ENCODE measurements at regions not wholly inside any gene's neighbourhood (a gene's known extent, or its start where the extent isn't known, plus 50 kb on each side); places are given as distances from the start of the nearest gene placed in this dataset.

DNA sequence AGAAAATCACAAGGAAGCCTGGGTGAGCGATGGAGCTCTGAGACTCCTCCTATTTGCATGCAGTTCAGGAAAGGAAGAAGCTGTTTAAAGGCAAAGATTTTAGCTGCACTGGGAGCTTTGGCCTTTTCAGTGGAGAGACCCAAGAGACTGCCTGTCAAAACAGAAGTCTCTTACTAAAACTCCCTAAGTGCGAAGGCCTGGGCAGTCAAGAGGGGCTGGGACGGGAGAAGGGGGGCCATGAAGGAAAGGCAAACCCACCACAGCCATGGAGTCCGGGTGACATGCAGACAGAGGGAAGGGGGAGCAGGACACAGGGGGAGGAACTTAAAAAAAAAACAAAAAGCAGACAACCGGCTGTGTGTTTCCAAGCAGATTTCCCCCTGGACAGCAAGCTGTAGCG is 537.6 kb upstream of the NOX3 start:
- DNase-seq (ENCODE audit: low spot score): no peak

- no peak for DNase-seq (ENCODE audit: low spot score)
These were observed 530.1 kb upstream of the NOX3 start for GRCh38 chr6:155985660-155986138.

DNA sequence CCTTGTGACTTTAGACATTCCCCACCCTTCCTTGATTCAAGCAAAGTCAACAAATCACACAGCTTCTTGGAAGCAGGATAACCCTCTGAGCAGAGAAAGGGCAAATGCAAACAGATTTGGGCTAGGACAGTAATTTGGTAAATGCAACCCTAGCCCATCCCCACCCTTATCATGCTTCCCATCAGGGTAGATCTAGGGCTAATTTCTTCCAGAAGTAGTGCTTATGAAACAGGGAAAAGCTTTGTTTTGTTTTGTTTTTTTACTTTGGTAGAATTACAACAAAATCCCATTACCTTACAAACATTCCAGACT is 525.1 kb upstream of the NOX3 start:
- no peak for DNase-seq (ENCODE audit: low spot score)

- no peak for DNase-seq (ENCODE audit: low spot score)
These were observed 524.6 kb upstream of the NOX3 start for GRCh38 chr6:155980014-155980767.

DNA sequence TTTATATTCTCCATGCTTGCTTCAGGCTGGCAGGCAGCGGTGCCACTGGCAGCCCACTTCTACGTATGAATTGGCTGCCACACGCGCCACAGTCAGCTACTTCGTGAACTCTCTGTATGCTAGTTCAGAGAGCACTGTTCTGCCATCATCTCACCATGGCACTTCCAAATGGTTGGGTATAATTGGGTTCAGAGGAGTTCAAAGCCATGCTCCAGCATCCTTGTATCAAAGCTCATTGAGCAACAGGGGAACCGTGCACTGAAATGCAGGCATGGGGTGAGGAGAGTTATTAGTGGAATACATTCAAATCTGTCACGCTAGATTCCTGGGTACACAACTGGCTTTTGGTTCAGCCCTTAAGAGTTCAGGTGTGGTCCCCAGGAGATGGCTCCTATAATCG is 519.9 kb upstream of the NOX3 start:
- DNase-seq (ENCODE audit: low spot score): no peak

GRCh38 chr6:155974811-155975323 is 519.2 kb upstream of the NOX3 start:
- no peak for DNase-seq (ENCODE audit: low spot score)

DNA sequence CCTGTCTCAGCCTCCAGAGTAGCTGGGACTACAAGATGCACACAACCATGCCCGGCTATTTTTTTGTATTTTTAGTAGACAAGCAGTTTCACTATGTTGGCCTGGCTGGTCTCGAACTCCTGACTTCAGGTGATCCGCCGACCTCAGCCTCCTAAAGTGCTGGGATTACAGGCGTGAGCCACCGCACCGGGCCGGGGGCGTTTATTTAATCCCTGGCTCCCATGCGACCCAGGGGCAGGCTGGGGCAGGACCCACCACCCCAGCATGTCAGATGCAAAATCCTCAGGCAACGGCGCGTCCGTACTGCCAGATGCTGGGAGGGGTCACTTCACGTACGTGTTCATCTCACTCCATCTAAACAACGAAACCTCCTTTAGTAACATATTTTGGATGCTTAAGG is 518.7 kb upstream of the NOX3 start:
- no peak for DNase-seq (ENCODE audit: low spot score)

GRCh38 chr6:155970876-155971708 is 515.5 kb upstream of the NOX3 start:
- DNase-seq (ENCODE audit: low spot score): no peak

GRCh38 chr6:155970472-155970871 is 514.8 kb upstream of the NOX3 start:
- no peak for DNase-seq (ENCODE audit: low spot score)

DNA sequence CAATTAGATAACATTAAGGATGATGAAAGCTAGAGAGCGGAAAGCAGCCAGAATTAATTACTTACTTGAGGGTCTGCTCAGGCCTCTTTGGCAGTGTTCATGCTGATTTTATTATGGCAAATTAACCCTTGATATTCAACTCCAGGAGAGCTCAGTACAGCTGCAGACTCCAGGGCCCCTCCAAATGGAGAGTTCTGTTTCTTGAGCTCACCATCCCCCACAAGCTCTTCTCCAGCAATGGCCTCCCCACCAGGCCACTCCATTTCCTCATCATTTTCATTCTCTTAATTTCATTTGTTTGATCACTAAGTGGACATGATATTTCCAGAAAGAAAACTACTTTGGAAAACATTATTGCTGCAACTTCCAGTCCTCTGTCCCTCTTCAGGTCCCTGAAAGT is 513.3 kb upstream of the NOX3 start:
- no peak for DNase-seq (ENCODE audit: low spot score)

DNA sequence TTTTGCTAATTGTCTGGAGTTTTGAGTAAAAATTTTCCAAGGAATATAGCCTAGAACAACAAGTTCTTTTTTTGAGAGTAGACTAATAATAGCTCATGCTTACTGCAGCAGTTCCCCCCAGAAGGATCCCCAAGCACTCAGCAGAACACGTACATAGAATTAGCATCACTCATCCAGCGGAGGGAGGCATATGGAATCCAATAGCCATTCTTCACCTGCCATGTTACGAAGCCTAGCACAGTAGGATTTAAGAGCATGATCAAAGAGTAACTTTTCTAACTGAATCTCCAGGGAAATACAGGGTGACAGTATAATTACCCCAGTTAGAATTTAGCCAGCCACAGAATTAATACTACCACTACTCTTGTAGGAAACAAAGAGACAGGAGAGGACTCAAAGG is 511.7 kb upstream of the NOX3 start:
- DNase-seq (ENCODE audit: low spot score): no peak

- DNase-seq (ENCODE audit: low spot score): no peak
These were observed 508.9 kb upstream of the NOX3 start for GRCh38 chr6:155964544-155964943.

DNA sequence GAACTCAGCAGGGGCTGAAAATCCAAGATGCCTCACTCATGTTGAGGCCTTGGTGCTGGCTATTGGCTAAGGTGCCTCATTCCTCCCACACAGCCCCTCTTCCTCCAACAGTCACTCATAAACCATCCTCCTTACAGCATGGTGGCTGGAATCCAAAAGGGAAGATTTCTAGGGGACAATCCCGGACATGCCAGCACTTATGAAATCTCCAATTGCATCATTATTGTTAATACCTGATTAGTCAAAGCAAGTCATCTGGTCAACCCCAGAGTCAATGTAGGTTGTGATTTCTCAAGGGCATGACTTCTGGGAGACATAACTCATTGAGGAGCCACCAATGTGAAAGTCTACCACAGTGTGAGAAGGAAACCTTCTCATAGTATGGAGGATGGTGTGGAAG is 506.6 kb upstream of the NOX3 start:
- no peak for DNase-seq (ENCODE audit: low spot score)

- DNase-seq (ENCODE audit: low spot score): no peak
These were observed 504.4 kb upstream of the NOX3 start for GRCh38 chr6:155959898-155960495.

DNA sequence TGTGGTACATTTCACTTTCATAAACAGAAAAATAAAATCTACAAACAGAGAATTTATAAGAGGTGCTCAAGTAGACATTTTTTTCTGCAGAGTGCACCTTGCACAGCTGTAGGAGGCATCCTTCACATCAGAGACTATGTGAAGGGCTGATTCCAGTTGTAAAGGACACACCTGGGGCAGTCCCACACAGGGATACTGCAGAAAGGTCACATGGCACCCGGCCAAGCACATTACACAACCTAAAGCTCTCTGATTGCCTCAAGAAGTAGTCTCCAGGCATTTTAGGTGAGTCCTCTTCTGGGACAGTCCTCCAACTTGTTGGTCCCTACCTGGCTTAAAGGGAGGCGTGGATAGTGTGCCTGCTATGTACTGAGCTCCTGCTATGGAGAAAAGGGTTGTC is 502.9 kb upstream of the NOX3 start:
- DNase-seq (ENCODE audit: low spot score): no peak

GRCh38 chr6:155955038-155955437 is 499.4 kb upstream of the NOX3 start:
- no peak for DNase-seq (ENCODE audit: low spot score)

GRCh38 chr6:155954149-155954548 is 498.5 kb upstream of the NOX3 start:
- DNase-seq (ENCODE audit: low spot score): no peak

- DNase-seq (ENCODE audit: low spot score): no peak
These were observed 493.6 kb upstream of the NOX3 start for GRCh38 chr6:155949256-155949655.

DNA sequence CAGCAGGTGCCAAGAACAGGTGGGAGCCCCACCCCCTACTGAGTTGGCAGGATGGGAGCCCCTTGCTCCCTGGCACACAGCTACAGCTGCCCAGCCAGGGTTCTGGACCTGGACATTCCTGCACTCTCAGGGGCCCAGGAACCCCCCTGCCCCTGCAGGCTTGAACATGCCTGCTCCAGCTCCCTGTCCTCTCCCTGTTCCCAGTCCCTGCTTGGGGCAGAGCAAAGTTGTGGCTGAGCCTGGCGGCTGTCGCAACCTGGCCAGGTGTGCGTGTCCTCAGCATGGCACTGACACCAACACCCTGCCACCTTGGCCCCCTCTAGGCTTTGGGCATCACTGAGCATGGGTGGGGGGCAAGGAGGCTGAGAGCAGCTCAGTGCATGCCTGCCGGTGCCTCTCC is 491.2 kb upstream of the NOX3 start:
- no peak for DNase-seq (ENCODE audit: low spot score)

DNA sequence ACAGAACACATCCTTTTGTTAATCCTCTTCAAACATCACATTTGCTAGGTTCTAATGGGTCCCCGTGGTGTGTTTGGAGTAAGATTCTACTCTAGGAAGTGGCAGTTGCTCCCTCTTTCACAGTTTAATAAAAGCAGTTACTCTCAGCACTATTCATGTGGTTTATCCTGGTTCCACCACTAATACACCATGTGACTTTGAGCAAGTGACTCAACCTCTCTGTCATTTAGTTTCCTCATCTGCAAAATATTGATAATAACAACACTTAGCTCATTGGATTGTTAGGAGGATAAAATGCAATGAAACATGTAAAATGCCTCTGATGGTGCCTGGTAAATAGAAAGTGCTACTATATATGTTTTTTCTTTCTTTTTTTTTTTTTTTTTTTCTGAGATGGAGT is 488.0 kb upstream of the NOX3 start:
- no peak for DNase-seq (ENCODE audit: low spot score)

DNA sequence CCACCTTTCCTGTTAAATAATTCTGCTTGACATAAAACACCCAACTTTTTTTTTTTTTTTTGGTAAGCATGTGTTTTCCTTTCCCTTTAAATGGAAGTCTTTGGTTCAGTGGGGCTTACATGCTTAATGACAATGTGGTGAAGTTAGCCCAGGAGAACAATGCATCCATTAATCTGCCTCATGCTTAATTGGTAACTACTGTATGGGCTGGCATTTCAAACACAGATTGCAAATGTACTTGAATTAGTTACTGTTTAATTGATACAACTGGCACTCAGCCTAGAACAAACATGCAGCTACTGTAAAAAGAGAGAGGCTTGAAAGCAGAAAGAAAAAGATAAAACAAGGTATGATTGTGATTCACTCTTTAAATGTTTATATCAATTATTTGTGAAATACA is 483.6 kb upstream of the NOX3 start:
- DNase-seq (ENCODE audit: low spot score): no peak

DNA sequence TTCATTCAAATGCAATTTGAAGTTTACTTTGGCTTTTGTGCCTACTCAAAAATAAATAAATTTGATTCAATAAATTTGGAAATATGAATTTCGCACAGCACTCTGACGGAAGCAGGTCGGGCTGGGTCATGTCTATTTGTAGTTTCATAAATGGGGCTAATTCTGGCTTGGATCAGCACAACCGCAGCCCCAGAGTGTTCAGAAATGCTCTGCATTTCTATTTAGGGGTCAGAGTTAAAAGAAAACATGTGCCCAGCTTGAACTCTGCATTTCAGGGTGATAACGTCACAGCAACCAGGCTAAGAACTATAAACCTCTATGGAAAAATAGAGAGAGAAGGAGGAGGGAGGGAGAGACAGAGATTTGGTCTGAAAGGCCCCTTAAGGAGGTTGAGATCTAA is 480.9 kb upstream of the NOX3 start:
- DNase-seq (ENCODE audit: low spot score): no peak

GRCh38 chr6:155936127-155936526 is 480.5 kb upstream of the NOX3 start:
- no peak for DNase-seq (ENCODE audit: low spot score)
